Cardiac fibroblast (primary cell): ENCODE measurements at regions not wholly inside any gene's neighbourhood (a gene's known extent, or its start where the extent isn't known, plus 50 kb on each side); places are given as distances from the start of the nearest gene placed in this dataset.

Experiments
- DNase-seq, 2 donors: peaks; one replicate each; pipeline versions ENCODE4 v3.0.0 to v3.0.0-alpha.2; 2010; ENCODE audit warnings: low read depth in 2 of 2
- H3K4me3 ChIP-seq, 2 donors: replicated peaks in 1 of 2; 1 replicate in 1 of 2; 2 replicates in 1 of 2; pipeline ENCODE4 v1.5.1; 2011; ENCODE audit warnings: low read depth in 2 of 2, low read length in 2 of 2, mild to moderate bottlenecking in 2 of 2, moderate library complexity in 1 of 2
- TF ChIP-seq, protein P1 (sequence below): IDR thresholded peaks from one replicate; pipeline ENCODE4 v1.5.1; 2011; ENCODE audit warnings: low read depth, mild to moderate bottlenecking, low read length, inconsistent platforms

DNA sequence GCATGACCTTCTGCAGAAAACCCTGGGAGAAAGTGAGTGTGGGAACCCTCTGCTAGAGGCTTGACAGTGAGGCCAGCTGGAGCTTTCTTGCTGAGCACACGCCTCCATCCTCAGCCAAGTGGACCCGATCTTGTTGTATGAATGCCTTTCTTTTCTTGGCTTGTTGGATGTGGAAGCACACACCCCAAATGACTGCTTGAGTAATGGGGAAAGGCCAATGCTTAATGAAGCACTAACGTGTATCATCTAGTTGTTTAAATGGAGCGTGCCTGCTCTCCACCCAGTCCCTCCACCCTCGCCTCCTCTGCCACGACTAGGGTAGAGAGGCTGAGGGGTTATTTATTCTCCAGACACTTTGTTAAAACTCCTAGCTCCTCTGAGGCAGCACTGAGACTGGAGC lies 54.3 kb upstream of the IKBKE start:
- H3K4me3 ChIP-seq = no peak overlapping the region
- TF ChIP-seq, protein P1, sequence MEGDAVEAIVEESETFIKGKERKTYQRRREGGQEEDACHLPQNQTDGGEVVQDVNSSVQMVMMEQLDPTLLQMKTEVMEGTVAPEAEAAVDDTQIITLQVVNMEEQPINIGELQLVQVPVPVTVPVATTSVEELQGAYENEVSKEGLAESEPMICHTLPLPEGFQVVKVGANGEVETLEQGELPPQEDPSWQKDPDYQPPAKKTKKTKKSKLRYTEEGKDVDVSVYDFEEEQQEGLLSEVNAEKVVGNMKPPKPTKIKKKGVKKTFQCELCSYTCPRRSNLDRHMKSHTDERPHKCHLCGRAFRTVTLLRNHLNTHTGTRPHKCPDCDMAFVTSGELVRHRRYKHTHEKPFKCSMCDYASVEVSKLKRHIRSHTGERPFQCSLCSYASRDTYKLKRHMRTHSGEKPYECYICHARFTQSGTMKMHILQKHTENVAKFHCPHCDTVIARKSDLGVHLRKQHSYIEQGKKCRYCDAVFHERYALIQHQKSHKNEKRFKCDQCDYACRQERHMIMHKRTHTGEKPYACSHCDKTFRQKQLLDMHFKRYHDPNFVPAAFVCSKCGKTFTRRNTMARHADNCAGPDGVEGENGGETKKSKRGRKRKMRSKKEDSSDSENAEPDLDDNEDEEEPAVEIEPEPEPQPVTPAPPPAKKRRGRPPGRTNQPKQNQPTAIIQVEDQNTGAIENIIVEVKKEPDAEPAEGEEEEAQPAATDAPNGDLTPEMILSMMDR = no peak
- DNase-seq = peak in 1 of 2 donors; percentile 10

DNA sequence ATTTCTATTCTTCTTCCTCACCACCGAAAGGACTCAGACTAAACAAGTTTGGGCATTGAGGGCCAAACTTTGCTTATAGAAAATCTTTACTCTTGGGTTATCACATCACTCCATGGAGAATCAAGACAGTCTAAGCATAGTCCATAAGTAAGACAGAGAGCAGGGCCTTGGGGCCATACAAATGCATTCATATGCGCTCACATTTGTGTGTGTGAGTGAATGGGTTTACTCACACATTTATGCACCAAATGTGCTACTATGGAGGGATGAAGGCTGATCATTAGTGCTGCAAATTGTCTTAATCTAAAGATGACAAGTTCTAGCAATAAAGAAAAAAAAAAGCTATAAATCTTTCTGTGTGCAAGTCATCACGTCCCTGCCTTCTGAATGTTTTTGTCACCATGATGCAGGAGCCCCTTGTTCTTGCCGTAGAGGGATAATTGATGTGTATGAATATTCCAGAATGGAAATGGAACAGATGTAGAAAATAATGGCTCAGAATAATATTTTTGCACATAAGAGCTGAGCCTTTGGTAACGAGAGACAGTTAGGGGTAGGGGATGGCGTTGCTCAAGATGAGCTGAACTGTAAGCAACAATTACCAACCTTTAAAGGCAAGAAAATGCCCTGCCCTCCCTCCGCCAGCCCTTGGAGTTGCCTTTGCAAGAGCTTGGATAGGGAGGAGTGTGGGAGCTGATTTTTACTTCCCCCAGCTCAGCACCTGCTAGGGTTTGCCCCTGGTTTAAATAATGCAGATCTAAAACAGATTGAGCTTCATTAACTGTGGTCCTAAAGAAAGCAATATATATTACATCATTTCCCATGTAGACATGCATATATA lies 52.3 kb upstream of the IKBKE start:
- TF ChIP-seq, protein P1 = no peak
- no peak for DNase-seq
- no peak overlapping the region for H3K4me3 ChIP-seq

DNA sequence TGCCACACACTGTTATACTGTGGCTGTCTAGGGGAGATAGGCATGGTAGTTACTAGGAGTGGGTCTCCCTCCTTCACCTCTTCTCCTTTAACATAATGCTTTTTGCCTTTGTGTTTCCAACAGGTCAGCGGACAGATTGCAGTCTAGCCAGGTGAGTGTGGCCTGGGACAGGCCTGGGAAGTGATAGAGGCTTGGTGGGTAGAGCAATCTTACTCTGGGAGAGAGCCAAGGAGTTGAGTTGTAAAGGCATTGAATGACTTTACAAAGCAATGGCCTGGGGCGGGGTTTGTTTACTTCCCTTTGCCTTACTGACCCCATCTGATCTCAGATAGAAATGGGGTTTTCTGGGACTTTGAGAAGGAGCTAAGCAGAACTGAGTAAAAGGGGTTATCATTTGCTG lies 51.0 kb upstream of the IKBKE start:
- TF ChIP-seq, protein P1 = no peak
- DNase-seq = peak in 1 of 2 donors; percentile 36
- H3K4me3 ChIP-seq = no peak overlapping the region

DNA sequence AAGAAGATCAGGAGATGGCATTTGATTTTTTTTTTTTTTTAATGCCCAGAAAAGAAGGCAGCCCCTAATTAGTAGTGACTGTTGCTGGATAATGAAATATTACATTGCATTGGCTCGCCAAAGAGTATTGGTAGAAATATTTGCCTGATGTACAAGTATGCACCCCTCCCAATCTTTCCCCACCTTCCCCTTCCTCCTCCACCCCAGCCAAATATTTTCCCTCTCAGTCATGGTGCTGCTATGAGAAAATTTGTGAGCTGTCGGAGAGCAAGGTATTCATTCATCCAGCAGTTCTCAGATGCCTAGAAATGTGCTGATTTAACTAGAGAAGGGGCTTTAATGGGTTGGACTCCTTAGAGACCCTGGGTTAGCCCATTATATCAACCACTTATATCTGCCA lies 50.5 kb upstream of the IKBKE start:
- peak; percentile 39 to 78 for DNase-seq
- TF ChIP-seq, protein P1 = no peak
- H3K4me3 ChIP-seq = no peak overlapping the region

DNA sequence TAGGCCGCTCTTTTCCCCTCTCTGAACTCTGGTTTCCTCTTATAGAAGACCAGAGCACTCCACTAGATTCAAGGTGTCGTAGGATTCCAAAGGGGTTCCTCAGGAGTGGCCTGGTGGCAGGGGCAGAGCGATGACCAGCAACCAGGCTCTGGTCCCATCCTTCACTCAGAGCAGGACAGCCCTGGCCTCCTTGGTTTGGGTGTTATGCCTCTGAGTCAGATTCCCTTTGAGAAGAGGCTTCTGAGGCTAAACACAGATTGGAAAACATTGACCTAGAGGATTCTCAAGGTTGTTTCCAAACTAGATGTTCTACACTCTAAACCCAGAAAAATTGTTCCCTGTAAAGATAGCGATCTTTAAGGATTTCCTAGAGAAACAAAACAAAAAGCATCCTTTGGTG lies 49.8 kb upstream of the IKBKE start:
- TF ChIP-seq, protein P1 = no peak
- H3K4me3 ChIP-seq = no peak overlapping the region
- no peak for DNase-seq
